Dermis microvascular lymphatic vessel endothelial cell (primary cell): ENCODE measurements at regions not wholly inside any gene's neighbourhood (a gene's known extent, or its start where the extent isn't known, plus 50 kb on each side); places are given as distances from the start of the nearest gene placed in this dataset.

Experiments used
- DNase-seq, 2 donors: peaks; one replicate each; pipeline versions ENCODE4 v3.0.0 to v3.0.0-alpha.2; 2010; ENCODE audit warnings: low read depth in 2 of 2

- no peak for DNase-seq
Observed at GRCh38 chr1:186736971-186737685, 56.9 kb upstream of the PTGS2 start.

GRCh38 chr1:186735463-186735862, 55.2 kb upstream of the PTGS2 start:
- peak in 1 of 2 donors; percentile 6 for DNase-seq

GRCh38 chr1:186730951-186731729, 50.9 kb upstream of the PTGS2 start:
- DNase-seq = no peak
